ENCODE measurements at regions not wholly inside any gene's neighbourhood (a gene's known extent, or its start where the extent isn't known, plus 50 kb on each side); places are given as distances from the start of the nearest gene placed in this dataset.

- no peak for TF ChIP-seq CTCF (IDR thresholded peaks at IDR 0.05)
- TF ChIP-seq POLR2A (IDR thresholded peaks at IDR 0.05) = no peak
- TF ChIP-seq POLR2AphosphoS5 (IDR thresholded peaks at IDR 0.05) = no peak
These were observed 1254.5 kb upstream of the FAM98A start for GRCh38 chr2:34853646-34854045.
